K562 (cell line): ENCODE measurements at regions not wholly inside any gene's neighbourhood (a gene's known extent, or its start where the extent isn't known, plus 50 kb on each side); places are given as distances from the start of the nearest gene placed in this dataset.
A peak's percentile ranks its signal among the peaks of the same experiment; 100 is the strongest.

Experiments
- ATAC-seq: fragments of 200-7000 bp; cut with Tn5 transposase; 3 replicates; pipeline ENCODE4 v1.9.1; 2020; ENCODE audit warnings: moderate library complexity
- BruUV-seq: library from RNA; stranded (reverse); fragments of 400-500 nt; replicated peaks from 2 replicates; lab custom pipeline; 2021; lab: Mats Ljungman, UMichigan
- CTCF ChIA-PET: fragments of 300-600 bp; formaldehyde crosslinking; extraction: SDS; loops from one replicate; lab custom pipeline; 2021; ENCODE audit warnings: low intra/inter-chr PET ratio; lab: Yijun Ruan, JAX
- POLR2A ChIA-PET: fragments of 300-600, 350-650 bp; sonication (Branson Sonifier 250); formaldehyde crosslinking; extraction: SDS; loops from one replicate; lab custom pipeline; 2021; ENCODE audit warnings: antibody characterized with exemption, inconsistent platforms; lab: Yijun Ruan, JAX
- DNase-seq, 4 experiments: peaks; one replicate each; pipeline versions ENCODE4 v3.0.0 to v3.0.0-alpha.2; 2011 to 2018; ENCODE audit warnings: low spot score in 3 of 4, mixed read lengths in 3 of 4; ENCODE audit errors: extremely low read depth in 1 of 4
- FAIRE-seq: peaks from 2 replicates; lab custom pipeline; 2011; peaks lifted over from hg19 to GRCh38; lab: Jason Lieb, UNC
- H2AFZ ChIP-seq: 2 replicates; pipeline ENCODE4 v1.6.0; 2011; ENCODE audit warnings: low read depth, low read length, control low read depth, inconsistent platforms
- H3K27ac ChIP-seq: fragments of 200-600 bp; 3 replicates; pipeline ENCODE4 v1.8.0; 2011; ENCODE audit warnings: low read depth, mild to moderate bottlenecking, control low read depth, inconsistent platforms, low read length, moderate library complexity, mixed read lengths; ENCODE audit errors: extremely low read depth
- H3K27me3 ChIP-seq, 2 experiments: fragments of 300-600 bp in 1 of 2; 2 replicates in 1 of 2; 3 replicates in 1 of 2; pipeline versions ENCODE4 v1.6.0 to v1.8.0; 2011; ENCODE audit warnings: inconsistent platforms in 2 of 2, low read length in 2 of 2, mild to moderate bottlenecking in 1 of 2, mixed read lengths in 1 of 2, moderate library complexity in 1 of 2; ENCODE audit not compliant: control insufficient read depth in 2 of 2, insufficient read depth in 2 of 2
- H3K36me3 ChIP-seq: fragments of 300-600 bp; 3 replicates; pipeline ENCODE4 v1.8.0; 2011; ENCODE audit warnings: mild to moderate bottlenecking, low read length, inconsistent platforms; ENCODE audit not compliant: control insufficient read depth, insufficient read depth
- H3K4me1 ChIP-seq, 2 experiments: fragments of 200-600 bp in 1 of 2; replicated peaks in 1 of 2; 2 replicates in 1 of 2; 3 replicates in 1 of 2; pipeline versions ENCODE4 v1.5.1 to v1.8.0; 2011; ENCODE audit warnings: inconsistent platforms in 2 of 2, low read length in 2 of 2, mild to moderate bottlenecking in 1 of 2, mixed read lengths in 1 of 2, moderate library complexity in 1 of 2; ENCODE audit not compliant: control insufficient read depth in 2 of 2, insufficient read depth in 2 of 2
- H3K4me2 ChIP-seq: 2 replicates; pipeline ENCODE4 v1.6.1; 2011; ENCODE audit warnings: low read length, control low read depth, inconsistent platforms, mixed read lengths; ENCODE audit not compliant: insufficient read depth
- H3K4me3 ChIP-seq: fragments of 200-600 bp; sonication (generic), shearing (Covaris generic); 2 replicates; pipeline ENCODE4 v1.5.1; 2016; ENCODE audit warnings: control low read depth, inconsistent platforms
- H3K79me2 ChIP-seq: fragments of 200-600 bp; 3 replicates; pipeline ENCODE4 v1.8.0; 2011; ENCODE audit warnings: low read length, inconsistent platforms; ENCODE audit not compliant: control insufficient read depth, insufficient read depth
- H3K9ac ChIP-seq, 2 experiments: 2 replicates each; pipeline versions ENCODE4 v1.6.0 to v1.6.1; 2011; ENCODE audit warnings: low read depth in 2 of 2, low read length in 2 of 2, control low read depth in 1 of 2, inconsistent platforms in 1 of 2, mild to moderate bottlenecking in 1 of 2, mixed read lengths in 1 of 2; ENCODE audit not compliant: insufficient read depth in 1 of 2
- H3K9me1 ChIP-seq: one replicate; pipeline ENCODE4 v1.6.0; 2011; ENCODE audit warnings: inconsistent platforms, mild to moderate bottlenecking, low read length, moderate library complexity; ENCODE audit not compliant: control insufficient read depth, insufficient read depth
- H3K9me3 ChIP-seq: replicated peaks from 2 replicates; pipeline ENCODE4 v1.5.1; 2011; ENCODE audit warnings: low read depth, low read length, inconsistent platforms; ENCODE audit not compliant: control insufficient read depth, insufficient read depth
- H4K20me1 ChIP-seq: replicated peaks from 2 replicates; pipeline ENCODE4 v1.6.1; 2011; ENCODE audit warnings: low read length, inconsistent platforms, mixed read lengths; ENCODE audit not compliant: control insufficient read depth, insufficient read depth
- CHD2 ChIP-seq: IDR thresholded peaks from 2 replicates; pipeline ENCODE4 v1.6.1; 2011; ENCODE audit warnings: low read depth, low read length
- TAF7 ChIP-seq: fragments of 450-650 bp; IDR thresholded peaks from 2 replicates; pipeline ENCODE4 v1.6.1; 2016; ENCODE audit warnings: missing genetic modification characterization, missing compliant biosample characterization
- ZNF280A ChIP-seq: fragments of 450-650 bp; IDR thresholded peaks from 2 replicates; pipeline ENCODE4 v1.6.1; 2018; ENCODE audit warnings: mild to moderate bottlenecking, low read depth; ENCODE audit not compliant: partially characterized antibody
- ZNF740 ChIP-seq, 3 experiments: fragments of 200-800 bp in 1 of 3; sonication (Bioruptor generic) in 1 of 3; sonication (generic) in 1 of 3; formaldehyde crosslinking in 1 of 3; IDR thresholded peaks; 2 replicates each; pipeline versions ENCODE4 v1.6.1 to v1.8.0; 2016 to 2022; ENCODE audit warnings: mild to moderate bottlenecking in 2 of 3, missing compliant biosample characterization in 2 of 3, missing genetic modification characterization in 2 of 3, missing genetic modification reagents in 1 of 3
- ZNF77 ChIP-seq: fragments of 250-450 bp; sonication (Bioruptor Pico); IDR thresholded peaks from 2 replicates; pipeline ENCODE4 v1.5.0; 2020
- WGBS: fragments of 100-300 bp; shearing (Covaris generic); methylation state at CpG from one replicate; pipeline ENCODE4 v1.1.6; 2016; ENCODE audit warnings: low coverage, mixed read lengths; ENCODE audit not compliant: insufficient coverage; ENCODE audit errors: missing lambda C conversion rate; 5-methylcytosine and 5-hydroxymethylcytosine counted together
- in situ Hi-C: fragments of 300-500 bp; cut with MboI; formaldehyde crosslinking; loops from 4 replicates; pipeline ENCODE4 v1.15.0; 2018; ENCODE audit warnings: inconsistent platforms, mixed read lengths
- intact Hi-C: fragments of 100-400 bp; cut with micrococcal nuclease; formaldehyde crosslinking; loops from 2 replicates; pipeline ENCODE4 v1.14.2; 2022

- ATAC-seq = 0 out of 3 replicates have a peak, but pooled peaks have one; percentile 6
- in situ Hi-C loops = no loop called here
- no peaks in the 10 kb centered on the region for H3K36me3 ChIP-seq
- H3K4me3 ChIP-seq = no peak overlapping the region
- no peak overlapping the region for H3K9ac ChIP-seq
- ChIA-PET POLR2A (interaction anchor here (0.6 to 1.5 kb wide), 6 partner anchors 8 to 408 kb away, joined by 3 to 7 read pairs (median 3); no protein-coding TSS in a partner anchor), CTCF (no interaction called here)
- no peaks in the 10 kb centered on the region for H3K27me3 ChIP-seq
- no peak for DNase-seq
- WGBS = 57% methylated on average over 3 of the region's 3 CpGs
- intact Hi-C loops = loop anchor here (1.0 kb wide), 3 partner anchors 82 to 191 kb away; no protein-coding TSS in a partner anchor
- H4K20me1 ChIP-seq = no peaks in the 10 kb centered on the region
- peak overlapping the region; percentile 12; the same call in 1 of the 2 replicates for H2AFZ ChIP-seq
- no peaks in the 10 kb centered on the region for H3K9me3 ChIP-seq
- no peaks in the 10 kb centered on the region for H3K79me2 ChIP-seq
- 0 out of 2 replicates have a peak, but pooled peaks have one; percentile 2 for TF ChIP-seq TAF7
- TF ChIP-seq ZNF740 (CRISPR knock-in tag; IDR thresholded peaks at IDR 0.05) = no peak
- TF ChIP-seq ZNF740 (tag; IDR thresholded peaks at IDR 0.05) = peak in 1 of 2 experiments; percentile 23; a peak in 1 of 4 replicates
- no peak for TF ChIP-seq ZNF280A
- no peak for TF ChIP-seq ZNF77 (CRISPR knock-in tag)
- no peak for TF ChIP-seq CHD2
- FAIRE-seq = no peak
- no peak overlapping the region for H3K4me2 ChIP-seq
- H3K9me1 ChIP-seq = no peaks in the 10 kb centered on the region
- H3K27ac ChIP-seq = no peak overlapping the region
- peaks cover 0 to 18% of the 10 kb centered on the region in 2 experiments; a peak in 4 of 5 replicates for H3K4me1 ChIP-seq
- BruUV-seq = no TSS peak
Measured at GRCh38 chr7:106367664-106368063, 82.9 kb upstream of the NAMPT start.
